Neuron (in vitro differentiated cells): ENCODE measurements at regions not wholly inside any gene's neighbourhood (a gene's known extent, or its start where the extent isn't known, plus 50 kb on each side); places are given as distances from the start of the nearest gene placed in this dataset.

Source experiments
- H2AFZ ChIP-seq: one replicate; pipeline ENCODE4 v1.6.1; 2013; ENCODE audit warnings: low read depth, mild to moderate bottlenecking, inconsistent platforms, low read length, moderate library complexity
- H3K27me3 ChIP-seq: one replicate; pipeline ENCODE4 v1.6.1; 2013; ENCODE audit warnings: low read length; ENCODE audit not compliant: insufficient read depth
- H3K36me3 ChIP-seq: one replicate; pipeline ENCODE4 v1.6.1; 2013; ENCODE audit warnings: low read length; ENCODE audit not compliant: insufficient read depth
- H3K4me1 ChIP-seq: one replicate; pipeline ENCODE4 v1.6.1; 2013; ENCODE audit warnings: low read length; ENCODE audit not compliant: insufficient read depth
- H3K4me3 ChIP-seq: 2 replicates; pipeline ENCODE4 v1.5.1; 2013; ENCODE audit warnings: mild to moderate bottlenecking, low read length, moderate library complexity
- H3K9me3 ChIP-seq: one replicate; pipeline ENCODE4 v1.6.1; 2013; ENCODE audit warnings: low read length

GRCh38 chr6:25035174-25035511, 99.4 kb upstream of the RIPOR2 start:
- Histone ChIP-seq H3K4me1 (no peaks in the 10 kb centered on the region), H3K27me3 (no peaks in the 10 kb centered on the region), H3K4me3 (no peak overlapping the region), H3K36me3 (no peaks in the 10 kb centered on the region), H3K9me3 (no peaks in the 10 kb centered on the region), H2AFZ (no peak overlapping the region)

- Histone ChIP-seq H3K27me3 (no peaks in the 10 kb centered on the region), H3K36me3 (no peaks in the 10 kb centered on the region), H3K9me3 (no peaks in the 10 kb centered on the region), H2AFZ (no peak overlapping the region), H3K4me1 (no peaks in the 10 kb centered on the region), H3K4me3 (no peak overlapping the region)
Measured at GRCh38 chr6:25035512-25036435, 100.0 kb upstream of the RIPOR2 start.

- H3K27me3 ChIP-seq: no peaks in the 10 kb centered on the region
- no peaks in the 10 kb centered on the region for H3K36me3 ChIP-seq
- no peaks in the 10 kb centered on the region for H3K9me3 ChIP-seq
- H3K4me3 ChIP-seq: no peak overlapping the region
- H2AFZ ChIP-seq: no peak overlapping the region
- H3K4me1 ChIP-seq: peaks cover 4% of the 10 kb centered on the region
Measured at GRCh38 chr6:25036461-25036860, 100.7 kb upstream of the RIPOR2 start.

GRCh38 chr6:25038300-25038699, 102.5 kb upstream of the RIPOR2 start:
- no peaks in the 10 kb centered on the region for H3K27me3 ChIP-seq
- H3K4me1 ChIP-seq: peaks cover 10% of the 10 kb centered on the region
- H2AFZ ChIP-seq: no peak overlapping the region
- H3K4me3 ChIP-seq: no peak overlapping the region
- no peaks in the 10 kb centered on the region for H3K36me3 ChIP-seq
- H3K9me3 ChIP-seq: no peaks in the 10 kb centered on the region

GRCh38 chr6:25038999-25039398, 103.2 kb upstream of the RIPOR2 start:
- Histone ChIP-seq H3K4me3 (no peak overlapping the region), H3K27me3 (no peaks in the 10 kb centered on the region), H3K9me3 (no peaks in the 10 kb centered on the region), H2AFZ (no peak overlapping the region), H3K4me1 (peaks cover 10% of the 10 kb centered on the region), H3K36me3 (no peaks in the 10 kb centered on the region)

GRCh38 chr6:25041485-25042035, 105.8 kb upstream of the RIPOR2 start:
- no peaks in the 10 kb centered on the region for H3K27me3 ChIP-seq
- peak overlapping the region; percentile 73 for H3K4me3 ChIP-seq

GRCh38 chr6:25042036-25042521, 106.3 kb upstream of the RIPOR2 start:
- peak overlapping the region; percentile 62 for H2AFZ ChIP-seq
- H3K27me3 ChIP-seq: no peaks in the 10 kb centered on the region
- no peaks in the 10 kb centered on the region for H3K9me3 ChIP-seq
- peaks cover 10% of the 10 kb centered on the region for H3K4me1 ChIP-seq
- no peaks in the 10 kb centered on the region for H3K36me3 ChIP-seq
- H3K4me3 ChIP-seq: peak overlapping the region; percentile 73

More at GRCh38 chr6:25041485-25042035, 105.8 kb upstream of the RIPOR2 start:
- H3K4me1 ChIP-seq: peaks cover 10% of the 10 kb centered on the region
- no peaks in the 10 kb centered on the region for H3K9me3 ChIP-seq
- H3K36me3 ChIP-seq: no peaks in the 10 kb centered on the region
- H2AFZ ChIP-seq: peak overlapping the region; percentile 62

- H3K9me3 ChIP-seq: no peaks in the 10 kb centered on the region
Measured at GRCh38 chr6:25042536-25042935, 106.8 kb upstream of the RIPOR2 start.

GRCh38 chr6:25042984-25043725, 107.4 kb upstream of the RIPOR2 start:
- Histone ChIP-seq H3K27me3 (no peaks in the 10 kb centered on the region), H2AFZ (no peak overlapping the region), H3K4me1 (peaks cover 10% of the 10 kb centered on the region), H3K36me3 (no peaks in the 10 kb centered on the region), H3K9me3 (no peaks in the 10 kb centered on the region), H3K4me3 (no peak overlapping the region)

More at GRCh38 chr6:25042536-25042935, 106.8 kb upstream of the RIPOR2 start:
- Histone ChIP-seq H3K4me1 (peaks cover 10% of the 10 kb centered on the region), H3K4me3 (no peak overlapping the region), H2AFZ (no peak overlapping the region), H3K36me3 (no peaks in the 10 kb centered on the region), H3K27me3 (no peaks in the 10 kb centered on the region)

GRCh38 chr6:25043892-25044291, 108.1 kb upstream of the RIPOR2 start:
- H3K27me3 ChIP-seq: no peaks in the 10 kb centered on the region
- H3K4me3 ChIP-seq: no peak overlapping the region
- H3K9me3 ChIP-seq: no peaks in the 10 kb centered on the region
- H3K36me3 ChIP-seq: no peaks in the 10 kb centered on the region
- no peak overlapping the region for H2AFZ ChIP-seq
- peaks cover 10% of the 10 kb centered on the region for H3K4me1 ChIP-seq

GRCh38 chr6:25046942-25047341, 111.2 kb upstream of the RIPOR2 start:
- no peak overlapping the region for H3K4me3 ChIP-seq
- H3K27me3 ChIP-seq: no peaks in the 10 kb centered on the region
- peaks cover 10% of the 10 kb centered on the region for H3K4me1 ChIP-seq
- H3K36me3 ChIP-seq: no peaks in the 10 kb centered on the region
- no peak overlapping the region for H2AFZ ChIP-seq
- H3K9me3 ChIP-seq: no peaks in the 10 kb centered on the region

GRCh38 chr6:25050356-25050755, 114.6 kb upstream of the RIPOR2 start:
- Histone ChIP-seq H3K36me3 (no peaks in the 10 kb centered on the region), H2AFZ (no peak overlapping the region), H3K27me3 (no peaks in the 10 kb centered on the region), H3K9me3 (no peaks in the 10 kb centered on the region), H3K4me1 (peaks cover 8% of the 10 kb centered on the region), H3K4me3 (no peak overlapping the region)

- Histone ChIP-seq H3K36me3 (no peaks in the 10 kb centered on the region), H3K9me3 (no peaks in the 10 kb centered on the region), H2AFZ (no peak overlapping the region), H3K4me1 (peaks cover 8% of the 10 kb centered on the region), H3K27me3 (no peaks in the 10 kb centered on the region), H3K4me3 (no peak overlapping the region)
Measured at GRCh38 chr6:25051083-25051482, 115.3 kb upstream of the RIPOR2 start.
